ENCODE measurements at regions not wholly inside any gene's neighbourhood (a gene's known extent, or its start where the extent isn't known, plus 50 kb on each side); places are given as distances from the start of the nearest gene placed in this dataset.

- no peak overlapping the region for H3K4me3 ChIP-seq (replicated peaks; ENCODE audit: low read depth, low read length)
- DNase-seq (ENCODE audit: extremely low read depth, low read depth): no peak
- TF ChIP-seq CTCF (IDR thresholded peaks at IDR 0.05; ENCODE audit: low read depth, low read length, missing control alignments): no peak
Measured at GRCh38 chr22:48187356-48187755, 1424.9 kb downstream of the TBC1D22A start.

- no peak for DNase-seq (ENCODE audit: extremely low read depth, low read depth)
- no peak overlapping the region for H3K4me3 ChIP-seq (replicated peaks; ENCODE audit: low read depth, low read length)
- TF ChIP-seq CTCF (IDR thresholded peaks at IDR 0.05; ENCODE audit: low read depth, low read length, missing control alignments): no peak
Measured at GRCh38 chr22:48186146-48186790, 1423.8 kb downstream of the TBC1D22A start.

- no peak overlapping the region for H3K4me3 ChIP-seq (replicated peaks; ENCODE audit: low read depth, low read length)
- no peak for DNase-seq (ENCODE audit: extremely low read depth, low read depth)
- no peak for TF ChIP-seq CTCF (IDR thresholded peaks at IDR 0.05; ENCODE audit: low read depth, low read length, missing control alignments)
Measured at GRCh38 chr22:48185071-48186055, 1422.9 kb downstream of the TBC1D22A start.

- no peak for DNase-seq (ENCODE audit: extremely low read depth, low read depth)
- TF ChIP-seq CTCF (IDR thresholded peaks at IDR 0.05; ENCODE audit: low read depth, low read length, missing control alignments): no peak
- H3K4me3 ChIP-seq (replicated peaks; ENCODE audit: low read depth, low read length): no peak overlapping the region
Measured at GRCh38 chr22:48182846-48183805, 1420.7 kb downstream of the TBC1D22A start.

- TF ChIP-seq CTCF (IDR thresholded peaks at IDR 0.05; ENCODE audit: low read depth, low read length, missing control alignments): no peak
- no peak overlapping the region for H3K4me3 ChIP-seq (replicated peaks; ENCODE audit: low read depth, low read length)
- no peak for DNase-seq (ENCODE audit: extremely low read depth, low read depth)
Measured at GRCh38 chr22:48182031-48182430, 1419.6 kb downstream of the TBC1D22A start.

- no peak for TF ChIP-seq CTCF (IDR thresholded peaks at IDR 0.05; ENCODE audit: low read depth, low read length, missing control alignments)
- no peak overlapping the region for H3K4me3 ChIP-seq (replicated peaks; ENCODE audit: low read depth, low read length)
- no peak for DNase-seq (ENCODE audit: extremely low read depth, low read depth)
Measured at GRCh38 chr22:48181263-48181955, 1419.0 kb downstream of the TBC1D22A start.
